GM19351 (cell line): ENCODE measurements at regions not wholly inside any gene's neighbourhood (a gene's known extent, or its start where the extent isn't known, plus 50 kb on each side); places are given as distances from the start of the nearest gene placed in this dataset.
"Not testable (repeated sequence)": the region's sequence is repeated elsewhere in the genome, so short reads cannot be mapped to it uniquely, and the experiment has no call there.

Experiments
- ATAC-seq: cut with Tn5 transposase; IDR thresholded peaks from one replicate; pipeline ENCODE4 v1.9.1; 2021; ENCODE audit warnings: mild to moderate bottlenecking, moderate library complexity; ENCODE audit not compliant: unreplicated experiment

GRCh38 chr21:35511696-35512162 lies 462.6 kb upstream of the RUNX1 start:
- ATAC-seq = no peak

- ATAC-seq = no peak
These were observed 462.0 kb upstream of the RUNX1 start for GRCh38 chr21:35510957-35511695.

- ATAC-seq = no peak
These were observed 461.2 kb upstream of the RUNX1 start for GRCh38 chr21:35510294-35510693.

- no peak for ATAC-seq
These were observed 460.1 kb upstream of the RUNX1 start for GRCh38 chr21:35509001-35509704.

GRCh38 chr21:35508139-35508888 lies 459.2 kb upstream of the RUNX1 start:
- ATAC-seq = no peak

- ATAC-seq = no peak
These were observed 458.2 kb upstream of the RUNX1 start for GRCh38 chr21:35507181-35507759.

- no peak for ATAC-seq
These were observed 457.7 kb upstream of the RUNX1 start for GRCh38 chr21:35506771-35507170.

- ATAC-seq = no peak
These were observed 457.2 kb upstream of the RUNX1 start for GRCh38 chr21:35506352-35506751.

GRCh38 chr21:35504951-35505466 lies 455.9 kb upstream of the RUNX1 start:
- no peak for ATAC-seq

- no peak for ATAC-seq
These were observed 455.2 kb upstream of the RUNX1 start for GRCh38 chr21:35504277-35504676.

- ATAC-seq = no peak
These were observed 454.6 kb upstream of the RUNX1 start for GRCh38 chr21:35503671-35504070.

GRCh38 chr21:35502821-35503220 lies 453.7 kb upstream of the RUNX1 start:
- no peak for ATAC-seq

GRCh38 chr21:35497522-35497921 lies 448.4 kb upstream of the RUNX1 start:
- ATAC-seq = not testable (repeated sequence)

- no peak for ATAC-seq
These were observed 443.0 kb upstream of the RUNX1 start for GRCh38 chr21:35491920-35492678.

GRCh38 chr21:35491114-35491513 lies 442.0 kb upstream of the RUNX1 start:
- no peak for ATAC-seq

- ATAC-seq = no peak
These were observed 440.4 kb upstream of the RUNX1 start for GRCh38 chr21:35489389-35489980.

GRCh38 chr21:35488946-35489345 lies 439.8 kb upstream of the RUNX1 start:
- ATAC-seq = no peak

- no peak for ATAC-seq
These were observed 436.3 kb upstream of the RUNX1 start for GRCh38 chr21:35485364-35485763.

- ATAC-seq = no peak
These were observed 435.7 kb upstream of the RUNX1 start for GRCh38 chr21:35484851-35485250.

GRCh38 chr21:35484032-35484431 lies 434.9 kb upstream of the RUNX1 start:
- no peak for ATAC-seq
